ENCODE measurements at regions not wholly inside any gene's neighbourhood (a gene's known extent, or its start where the extent isn't known, plus 50 kb on each side); places are given as distances from the start of the nearest gene placed in this dataset.

GRCh38 chr10:110409488-110409887 is 88.2 kb upstream of the DUSP5 start:
- H3K4me1 ChIP-seq (ENCODE audit: control insufficient read depth in 4 of 4, insufficient read depth in 4 of 4, low read length in 3 of 4) = peaks cover 2 to 10% (median 6%) of the 10 kb centered on the region in 4 donors
- 94% methylated on average over 4 of the region's 4 CpGs for WGBS
- H3K27ac ChIP-seq (ENCODE audit: low read depth in 1 of 2, low read length in 2 of 2) = no peak overlapping the region

GRCh38 chr10:110409926-110410325 is 87.8 kb upstream of the DUSP5 start:
- Histone ChIP-seq H3K36me3 (ENCODE audit: control insufficient read depth in 4 of 4, insufficient read depth in 3 of 4, low read depth in 1 of 4, low read length in 3 of 4) (no peaks in the 10 kb centered on the region), H3K4me3 (ENCODE audit: low read depth in 1 of 3, low read length in 3 of 3) (no peak overlapping the region), H3K27ac (ENCODE audit: low read depth in 1 of 2, low read length in 2 of 2) (no peak overlapping the region), H3K9me3 (ENCODE audit: control insufficient read depth in 4 of 4, low read length in 3 of 4) (no peaks in the 10 kb centered on the region), H3K9ac (ENCODE audit: low read depth in 1 of 2, low read length in 2 of 2) (no peak overlapping the region), H3K27me3 (ENCODE audit: control insufficient read depth in 4 of 4, insufficient read depth in 4 of 4, low read length in 3 of 4) (no peaks in the 10 kb centered on the region), H3K4me1 (ENCODE audit: control insufficient read depth in 4 of 4, insufficient read depth in 4 of 4, low read length in 3 of 4) (peaks cover 2 to 10% (median 6%) of the 10 kb centered on the region in 4 donors)
- WGBS = 93% methylated on average over 4 of the region's 4 CpGs
- no peak for TF ChIP-seq GABPA (IDR thresholded peaks at IDR 0.05 in 1 of 2, conservative IDR thresholded peaks at IDR 0.05 in 1 of 2)
- TF ChIP-seq TAF1 (conservative IDR thresholded peaks at IDR 0.05) = no peak
- TF ChIP-seq, protein P1, sequence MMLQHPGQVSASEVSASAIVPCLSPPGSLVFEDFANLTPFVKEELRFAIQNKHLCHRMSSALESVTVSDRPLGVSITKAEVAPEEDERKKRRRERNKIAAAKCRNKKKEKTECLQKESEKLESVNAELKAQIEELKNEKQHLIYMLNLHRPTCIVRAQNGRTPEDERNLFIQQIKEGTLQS (IDR thresholded peaks at IDR 0.05) = no peak
- TF ChIP-seq, protein P2, sequence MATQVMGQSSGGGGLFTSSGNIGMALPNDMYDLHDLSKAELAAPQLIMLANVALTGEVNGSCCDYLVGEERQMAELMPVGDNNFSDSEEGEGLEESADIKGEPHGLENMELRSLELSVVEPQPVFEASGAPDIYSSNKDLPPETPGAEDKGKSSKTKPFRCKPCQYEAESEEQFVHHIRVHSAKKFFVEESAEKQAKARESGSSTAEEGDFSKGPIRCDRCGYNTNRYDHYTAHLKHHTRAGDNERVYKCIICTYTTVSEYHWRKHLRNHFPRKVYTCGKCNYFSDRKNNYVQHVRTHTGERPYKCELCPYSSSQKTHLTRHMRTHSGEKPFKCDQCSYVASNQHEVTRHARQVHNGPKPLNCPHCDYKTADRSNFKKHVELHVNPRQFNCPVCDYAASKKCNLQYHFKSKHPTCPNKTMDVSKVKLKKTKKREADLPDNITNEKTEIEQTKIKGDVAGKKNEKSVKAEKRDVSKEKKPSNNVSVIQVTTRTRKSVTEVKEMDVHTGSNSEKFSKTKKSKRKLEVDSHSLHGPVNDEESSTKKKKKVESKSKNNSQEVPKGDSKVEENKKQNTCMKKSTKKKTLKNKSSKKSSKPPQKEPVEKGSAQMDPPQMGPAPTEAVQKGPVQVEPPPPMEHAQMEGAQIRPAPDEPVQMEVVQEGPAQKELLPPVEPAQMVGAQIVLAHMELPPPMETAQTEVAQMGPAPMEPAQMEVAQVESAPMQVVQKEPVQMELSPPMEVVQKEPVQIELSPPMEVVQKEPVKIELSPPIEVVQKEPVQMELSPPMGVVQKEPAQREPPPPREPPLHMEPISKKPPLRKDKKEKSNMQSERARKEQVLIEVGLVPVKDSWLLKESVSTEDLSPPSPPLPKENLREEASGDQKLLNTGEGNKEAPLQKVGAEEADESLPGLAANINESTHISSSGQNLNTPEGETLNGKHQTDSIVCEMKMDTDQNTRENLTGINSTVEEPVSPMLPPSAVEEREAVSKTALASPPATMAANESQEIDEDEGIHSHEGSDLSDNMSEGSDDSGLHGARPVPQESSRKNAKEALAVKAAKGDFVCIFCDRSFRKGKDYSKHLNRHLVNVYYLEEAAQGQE (IDR thresholded peaks at IDR 0.05) = no peak
- TF ChIP-seq RXRA (IDR thresholded peaks at IDR 0.05) = no peak
- no peak for TF ChIP-seq JUND (IDR thresholded peaks at IDR 0.05)
- TF ChIP-seq HNF4A (conservative IDR thresholded peaks at IDR 0.05) = no peak
- TF ChIP-seq FOXA1 (IDR thresholded peaks at IDR 0.05) = no peak
- no peak for TF ChIP-seq RAD21 (IDR thresholded peaks at IDR 0.05)
- no peak for TF ChIP-seq YY1 (IDR thresholded peaks at IDR 0.05)
- TF ChIP-seq, protein P3, sequence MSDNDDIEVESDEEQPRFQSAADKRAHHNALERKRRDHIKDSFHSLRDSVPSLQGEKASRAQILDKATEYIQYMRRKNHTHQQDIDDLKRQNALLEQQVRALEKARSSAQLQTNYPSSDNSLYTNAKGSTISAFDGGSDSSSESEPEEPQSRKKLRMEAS (IDR thresholded peaks at IDR 0.05) = no peak
- no peak for TF ChIP-seq SP1 (IDR thresholded peaks at IDR 0.05)
- TF ChIP-seq HNF4G (IDR thresholded peaks at IDR 0.05) = no peak
- no peak for TF ChIP-seq EGR1 (IDR thresholded peaks at IDR 0.05; ENCODE audit: low read depth in 2 of 2)
- TF ChIP-seq, protein P4, sequence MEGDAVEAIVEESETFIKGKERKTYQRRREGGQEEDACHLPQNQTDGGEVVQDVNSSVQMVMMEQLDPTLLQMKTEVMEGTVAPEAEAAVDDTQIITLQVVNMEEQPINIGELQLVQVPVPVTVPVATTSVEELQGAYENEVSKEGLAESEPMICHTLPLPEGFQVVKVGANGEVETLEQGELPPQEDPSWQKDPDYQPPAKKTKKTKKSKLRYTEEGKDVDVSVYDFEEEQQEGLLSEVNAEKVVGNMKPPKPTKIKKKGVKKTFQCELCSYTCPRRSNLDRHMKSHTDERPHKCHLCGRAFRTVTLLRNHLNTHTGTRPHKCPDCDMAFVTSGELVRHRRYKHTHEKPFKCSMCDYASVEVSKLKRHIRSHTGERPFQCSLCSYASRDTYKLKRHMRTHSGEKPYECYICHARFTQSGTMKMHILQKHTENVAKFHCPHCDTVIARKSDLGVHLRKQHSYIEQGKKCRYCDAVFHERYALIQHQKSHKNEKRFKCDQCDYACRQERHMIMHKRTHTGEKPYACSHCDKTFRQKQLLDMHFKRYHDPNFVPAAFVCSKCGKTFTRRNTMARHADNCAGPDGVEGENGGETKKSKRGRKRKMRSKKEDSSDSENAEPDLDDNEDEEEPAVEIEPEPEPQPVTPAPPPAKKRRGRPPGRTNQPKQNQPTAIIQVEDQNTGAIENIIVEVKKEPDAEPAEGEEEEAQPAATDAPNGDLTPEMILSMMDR (IDR thresholded peaks at IDR 0.05; ENCODE audit: low read depth, low read length, missing input control) = no peak
- TF ChIP-seq, protein P5, sequence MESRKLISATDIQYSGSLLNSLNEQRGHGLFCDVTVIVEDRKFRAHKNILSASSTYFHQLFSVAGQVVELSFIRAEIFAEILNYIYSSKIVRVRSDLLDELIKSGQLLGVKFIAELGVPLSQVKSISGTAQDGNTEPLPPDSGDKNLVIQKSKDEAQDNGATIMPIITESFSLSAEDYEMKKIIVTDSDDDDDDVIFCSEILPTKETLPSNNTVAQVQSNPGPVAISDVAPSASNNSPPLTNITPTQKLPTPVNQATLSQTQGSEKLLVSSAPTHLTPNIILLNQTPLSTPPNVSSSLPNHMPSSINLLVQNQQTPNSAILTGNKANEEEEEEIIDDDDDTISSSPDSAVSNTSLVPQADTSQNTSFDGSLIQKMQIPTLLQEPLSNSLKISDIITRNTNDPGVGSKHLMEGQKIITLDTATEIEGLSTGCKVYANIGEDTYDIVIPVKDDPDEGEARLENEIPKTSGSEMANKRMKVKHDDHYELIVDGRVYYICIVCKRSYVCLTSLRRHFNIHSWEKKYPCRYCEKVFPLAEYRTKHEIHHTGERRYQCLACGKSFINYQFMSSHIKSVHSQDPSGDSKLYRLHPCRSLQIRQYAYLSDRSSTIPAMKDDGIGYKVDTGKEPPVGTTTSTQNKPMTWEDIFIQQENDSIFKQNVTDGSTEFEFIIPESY (IDR thresholded peaks at IDR 0.05) = no peak
- TF ChIP-seq FOXA2 (IDR thresholded peaks at IDR 0.05) = no peak
- no peak for DNase-seq (ENCODE audit: low spot score)

More at GRCh38 chr10:110409488-110409887, 88.2 kb upstream of the DUSP5 start:
- H3K9ac ChIP-seq (ENCODE audit: low read depth in 1 of 2, low read length in 2 of 2) = no peak overlapping the region
- no peaks in the 10 kb centered on the region for H3K27me3 ChIP-seq (ENCODE audit: control insufficient read depth in 4 of 4, insufficient read depth in 4 of 4, low read length in 3 of 4)
- no peaks in the 10 kb centered on the region for H3K36me3 ChIP-seq (ENCODE audit: control insufficient read depth in 4 of 4, insufficient read depth in 3 of 4, low read depth in 1 of 4, low read length in 3 of 4)
- H3K4me3 ChIP-seq (ENCODE audit: low read depth in 1 of 3, low read length in 3 of 3) = no peak overlapping the region
- no peak for DNase-seq (ENCODE audit: low spot score)
- H3K9me3 ChIP-seq (ENCODE audit: control insufficient read depth in 4 of 4, low read length in 3 of 4) = no peaks in the 10 kb centered on the region
- TF ChIP-seq GABPA (IDR thresholded peaks at IDR 0.05 in 1 of 2, conservative IDR thresholded peaks at IDR 0.05 in 1 of 2) = no peak
- TF ChIP-seq FOXA2 (IDR thresholded peaks at IDR 0.05) = no peak
- no peak for TF ChIP-seq SP1 (IDR thresholded peaks at IDR 0.05)
- TF ChIP-seq, protein P2 (IDR thresholded peaks at IDR 0.05) = no peak
- no peak for TF ChIP-seq RAD21 (IDR thresholded peaks at IDR 0.05)
- TF ChIP-seq, protein P1 (IDR thresholded peaks at IDR 0.05) = no peak

All from liver (tissue), 8 donors.